ENCODE measurements at regions not wholly inside any gene's neighbourhood (a gene's known extent, or its start where the extent isn't known, plus 50 kb on each side); places are given as distances from the start of the nearest gene placed in this dataset.

DNA sequence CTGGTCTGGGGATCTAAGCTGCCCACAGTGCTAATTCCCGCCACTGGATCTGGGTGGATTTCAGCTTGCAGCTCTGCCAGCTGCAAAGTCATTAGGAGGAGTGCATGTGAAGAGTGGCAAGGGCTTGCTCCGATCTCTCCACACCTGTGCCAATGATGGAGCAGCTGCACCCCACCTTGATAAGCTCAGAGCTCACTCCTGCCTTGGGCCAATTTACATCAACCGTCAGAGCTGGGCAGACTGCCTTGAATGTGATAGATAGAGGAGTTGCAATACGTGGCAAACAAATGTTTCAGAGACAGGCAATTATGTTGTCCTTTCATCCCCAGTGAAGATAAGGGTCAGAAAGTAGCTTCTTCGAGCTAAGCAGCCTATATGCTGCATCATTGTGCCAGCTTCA is 379.9 kb downstream of the SH2D4B start:
- ChIA-PET CTCF (no interaction called here), POLR2A (ENCODE audit: unreplicated experiment) (no interaction called here)
- intact Hi-C loops (cut with micrococcal nuclease), result no loop called here
- H2BK5ac ChIP-seq (ENCODE audit: low read depth, low read length, poor library complexity, severe bottlenecking), result no peak overlapping the region
- no peak overlapping the region for H2BK120ac ChIP-seq (ENCODE audit: low read depth, low read length)
- H3K9me1 ChIP-seq (ENCODE audit: insufficient read depth, low read length), result no peaks in the 10 kb centered on the region
- no peak for DNase-seq
- H4K5ac ChIP-seq (ENCODE audit: low read depth, low read length), result no peak overlapping the region
- H3K4ac ChIP-seq (ENCODE audit: low read depth, low read length), result no peak overlapping the region
- H3K18ac ChIP-seq (ENCODE audit: low read depth, low read length), result no peak overlapping the region
- no peak overlapping the region for H3K27ac ChIP-seq (ENCODE audit: insufficient read depth, low read length)
- H3K79me1 ChIP-seq (ENCODE audit: low read depth in 1 of 2, low read length in 2 of 2), result no peaks in the 10 kb centered on the region
- no peak overlapping the region for H3K14ac ChIP-seq (replicated peaks; ENCODE audit: low read depth, low read length)
- TF ChIP-seq RFX5 (IDR thresholded peaks at IDR 0.05; ENCODE audit: low read depth, low read length) (no peak), CHD1 (IDR thresholded peaks at IDR 0.05; ENCODE audit: low read depth, low read length) (no peak), RAD21 (IDR thresholded peaks at IDR 0.05; ENCODE audit: low read length) (no peak), MAZ (IDR thresholded peaks at IDR 0.05; ENCODE audit: borderline replicate concordance, low read depth, low read length) (no peak), MAFK (IDR thresholded peaks at IDR 0.05; ENCODE audit: low read depth, low read length) (no peak), SMC3 (IDR thresholded peaks at IDR 0.05; ENCODE audit: low read depth, low read length) (no peak)
- H4K91ac ChIP-seq (ENCODE audit: insufficient read depth, low read depth, low read length), result no peak overlapping the region
- no TSS peak for BruUV-seq (replicated peaks)
- H3K23ac ChIP-seq (ENCODE audit: low read depth, low read length), result no peak overlapping the region
- WGBS, 2 experiments (ENCODE audit: extremely low coverage in 2 of 2, insufficient read length in 1 of 2), result no CpG with 5 or more reads among the region's 5 CpGs
- peaks cover 4% of the 10 kb centered on the region; the same call in 1 of the 2 replicates for H3K9me3 ChIP-seq (ENCODE audit: control insufficient read depth, insufficient read depth, low read length)
- no peak overlapping the region for H2AFZ ChIP-seq (replicated peaks; ENCODE audit: low read length, poor library complexity)
- H2BK20ac ChIP-seq (ENCODE audit: low read depth, low read length), result no peak overlapping the region
- H3K56ac ChIP-seq (ENCODE audit: extremely low read depth, insufficient read depth, low read length), result no peak overlapping the region
- H3K4me2 ChIP-seq (ENCODE audit: low read depth, low read length), result no peak overlapping the region
- H2AK9ac ChIP-seq (replicated peaks; ENCODE audit: low read depth, low read length, poor library complexity), result no peak overlapping the region
- H2BK15ac ChIP-seq (ENCODE audit: low read depth, low read length), result no peak overlapping the region
- H2AK5ac ChIP-seq (ENCODE audit: low read depth, low read length), result no peak overlapping the region
- H3K9ac ChIP-seq (ENCODE audit: low read depth, low read length), result no peak overlapping the region
- ATAC-seq (ENCODE audit: low read depth), result no peak
- in situ Hi-C loops (cut with MboI; ENCODE audit: low sequenced_read_pairs), result loop anchor here (25.0 kb wide), 1 partner anchor 480 kb away; no protein-coding TSS in a partner anchor
- H4K8ac ChIP-seq (ENCODE audit: low read depth in 2 of 2, low read length in 2 of 2), result no peak overlapping the region
- no peaks in the 10 kb centered on the region for H3K36me3 ChIP-seq (ENCODE audit: control insufficient read depth, insufficient read depth, low read length)
- no peaks in the 10 kb centered on the region for H3K4me1 ChIP-seq (ENCODE audit: control insufficient read depth, insufficient read depth, low read length)
- dilution Hi-C loops (cut with HindIII; ENCODE audit: low sequenced_read_pairs, unreplicated experiment), result no loop called here
- H4K20me1 ChIP-seq (ENCODE audit: insufficient read depth, low read length), result no peaks in the 10 kb centered on the region
- no peaks in the 10 kb centered on the region for H3K27me3 ChIP-seq (ENCODE audit: control insufficient read depth, insufficient read depth, low read length)
- no peak overlapping the region for H3K4me3 ChIP-seq (ENCODE audit: insufficient read depth, low read depth, low read length)

Data from IMR-90 (cell line).